Activated CD4-positive, alpha-beta memory T cell treated with anti-CD3 and anti-CD28 coated beads for 36 hours (primary cell): ENCODE measurements at regions not wholly inside any gene's neighbourhood (a gene's known extent, or its start where the extent isn't known, plus 50 kb on each side); places are given as distances from the start of the nearest gene placed in this dataset.

Experiments
- CTCF ChIA-PET: fragments of 350-600 bp; sonication (Branson Sonifier 250); formaldehyde crosslinking; loops from one replicate; lab custom pipeline; 2021; ENCODE audit warnings: antibody characterized with exemption, inconsistent platforms; lab: Charles Lee
- POLR2A ChIA-PET: fragments of 350-600 bp; sonication (Branson Sonifier 250); formaldehyde crosslinking; loops from one replicate; lab custom pipeline; 2021; ENCODE audit warnings: antibody characterized with exemption; lab: Charles Lee
- DNase-seq: peaks from one replicate; pipeline ENCODE4 v3.0.0-alpha.2; 2020
- H3K27ac Mint-ChIP-seq: one replicate; pipeline ENCODE4 v1.8.0; 2021; ENCODE audit warnings: mixed read lengths
- H3K27me3 Mint-ChIP-seq: one replicate; pipeline ENCODE4 v1.8.0; 2021; ENCODE audit warnings: mixed read lengths
- H3K36me3 Mint-ChIP-seq: one replicate; pipeline ENCODE4 v1.8.0; 2021; ENCODE audit warnings: mixed read lengths
- H3K4me1 Mint-ChIP-seq: one replicate; pipeline ENCODE4 v1.8.0; 2021; ENCODE audit warnings: low read depth, mixed read lengths
- H3K4me3 Mint-ChIP-seq: one replicate; pipeline ENCODE4 v1.8.0; 2021; ENCODE audit warnings: mild to moderate bottlenecking, mixed read lengths
- H3K9me3 Mint-ChIP-seq: one replicate; pipeline ENCODE4 v1.8.0; 2021; ENCODE audit warnings: mixed read lengths
- intact Hi-C: fragments of 100-400 bp; cut with micrococcal nuclease; formaldehyde crosslinking; loops from one replicate; pipeline ENCODE4 v1.15.1; 2023

DNA sequence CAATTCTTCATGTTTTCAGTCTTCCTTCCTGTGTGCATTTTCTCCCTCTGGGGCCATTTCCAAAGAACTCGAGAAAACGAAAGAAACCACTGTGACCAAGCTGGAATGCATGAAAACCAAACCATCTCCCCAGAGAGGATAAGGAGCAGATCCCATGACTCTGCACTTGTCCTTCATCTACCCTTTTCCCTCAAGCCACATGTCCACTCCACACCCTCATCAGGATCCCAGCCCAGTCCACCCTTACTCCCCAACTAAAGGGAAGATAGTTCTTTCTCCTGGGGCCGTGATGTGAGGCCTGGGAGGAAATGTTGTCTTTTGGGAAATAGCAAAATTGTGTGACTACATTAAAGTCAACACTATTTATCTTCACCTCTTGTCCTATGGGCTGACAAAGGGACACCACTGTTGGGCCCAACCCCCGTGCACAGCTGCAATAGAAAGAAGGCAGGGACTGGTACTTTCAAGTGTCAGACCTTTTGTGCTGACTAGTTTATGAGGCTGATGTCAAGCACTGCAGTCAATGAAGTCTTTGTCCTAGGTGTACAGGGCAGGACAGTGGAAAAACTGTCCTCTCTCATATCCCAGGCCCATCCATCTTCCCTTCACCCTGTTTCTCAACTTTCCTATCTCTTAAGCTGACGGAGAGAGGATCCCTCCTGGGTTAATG is 487.1 kb upstream of the NR2F2 start:
- Mint-ChIP-seq H3K9me3 (peaks cover 2% of the 10 kb centered on the region), H3K36me3 (no peaks in the 10 kb centered on the region), H3K4me1 (peaks cover 26% of the 10 kb centered on the region), H3K4me3 (no peak overlapping the region), H3K27ac (no peak overlapping the region), H3K27me3 (no peaks in the 10 kb centered on the region)
- POLR2A ChIA-PET = no interaction called here
- DNase-seq = no peak
- CTCF ChIA-PET = no interaction called here
- intact Hi-C loops = no loop called here

DNA sequence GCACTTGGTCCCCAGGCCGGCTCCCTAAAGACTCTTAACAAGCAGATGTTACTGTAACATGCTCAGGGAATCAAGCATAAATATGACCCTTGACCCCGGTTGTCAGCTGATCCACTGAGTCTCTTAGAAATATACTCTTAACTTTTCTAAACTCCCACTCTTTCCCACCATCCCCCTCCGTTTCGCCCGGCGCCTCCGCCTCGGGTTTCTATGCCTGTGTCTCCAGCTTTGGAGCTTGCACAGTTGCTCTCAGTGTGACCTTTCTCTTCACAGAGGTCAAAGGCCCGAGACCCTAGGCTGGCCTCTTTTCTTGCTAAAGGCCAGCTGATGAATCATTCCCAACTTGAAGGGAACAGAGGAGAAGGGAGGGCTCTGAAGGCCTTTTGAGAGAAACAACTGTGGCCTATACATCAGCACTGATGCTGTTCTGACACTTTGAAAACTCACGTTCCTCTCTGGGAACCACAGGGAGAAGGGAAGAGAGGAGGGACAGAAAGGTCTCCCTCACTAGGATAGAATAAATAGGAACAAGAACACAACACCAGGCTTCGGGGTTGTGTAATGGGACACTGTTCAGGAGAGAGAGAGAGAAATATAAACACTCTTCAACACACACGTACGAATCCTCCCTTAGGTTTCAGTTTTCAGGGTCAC is 484.5 kb upstream of the NR2F2 start:
- CTCF ChIA-PET = no interaction called here
- peaks cover 2% of the 10 kb centered on the region for H3K9me3 Mint-ChIP-seq
- no peaks in the 10 kb centered on the region for H3K27me3 Mint-ChIP-seq
- H3K27ac Mint-ChIP-seq = no peak overlapping the region
- no peaks in the 10 kb centered on the region for H3K36me3 Mint-ChIP-seq
- H3K4me1 Mint-ChIP-seq = peaks cover 3% of the 10 kb centered on the region
- POLR2A ChIA-PET = no interaction called here
- H3K4me3 Mint-ChIP-seq = no peak overlapping the region
- no peak for DNase-seq
- intact Hi-C loops = no loop called here

DNA sequence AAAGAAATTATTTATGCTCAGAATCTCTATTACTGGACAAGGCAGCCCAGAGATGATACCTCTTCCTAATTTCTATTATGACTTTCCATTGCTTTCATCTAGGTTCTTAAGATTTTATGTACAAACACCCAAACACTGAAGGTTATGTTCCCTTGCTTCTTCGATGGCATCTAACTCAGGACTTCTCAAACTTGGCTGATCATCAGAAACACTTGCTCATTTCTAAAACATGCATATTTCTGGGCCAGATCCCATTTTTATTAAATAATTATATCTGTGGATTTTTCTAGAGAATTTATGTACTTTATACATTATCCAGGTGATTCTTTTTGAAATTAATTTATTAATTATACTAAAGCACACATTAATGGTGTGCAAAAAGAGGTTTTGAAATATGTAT is 482.4 kb upstream of the NR2F2 start:
- CTCF ChIA-PET = no interaction called here

DNA sequence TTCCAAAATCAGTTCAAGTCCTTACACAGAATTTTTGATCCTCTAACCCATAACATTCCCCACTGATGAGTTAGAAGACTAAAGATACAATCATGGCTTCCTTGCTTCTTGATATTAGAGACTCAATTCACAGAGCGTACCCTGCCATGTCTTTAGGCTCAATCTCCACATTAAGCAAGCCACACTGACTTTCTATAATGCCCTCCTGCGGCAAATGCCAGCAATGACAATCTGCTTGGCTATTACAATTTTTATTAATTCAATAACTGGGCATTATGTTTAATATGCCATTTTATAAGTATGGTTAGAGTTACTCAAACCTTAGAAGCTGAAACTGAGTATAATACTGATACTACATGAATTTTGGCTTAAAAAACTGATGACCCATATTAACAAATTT is 479.7 kb upstream of the NR2F2 start:
- ChIA-PET POLR2A (no interaction called here), CTCF (no interaction called here)

More for the DNA sequence above, 482.4 kb upstream of the NR2F2 start:
- peaks cover 2% of the 10 kb centered on the region for H3K4me1 Mint-ChIP-seq
- H3K36me3 Mint-ChIP-seq = no peaks in the 10 kb centered on the region
- peaks cover 1% of the 10 kb centered on the region for H3K9me3 Mint-ChIP-seq
- H3K27ac Mint-ChIP-seq = no peak overlapping the region
- no peak for DNase-seq
- intact Hi-C loops = no loop called here
- no peaks in the 10 kb centered on the region for H3K27me3 Mint-ChIP-seq
- H3K4me3 Mint-ChIP-seq = no peak overlapping the region
- POLR2A ChIA-PET = no interaction called here

DNA sequence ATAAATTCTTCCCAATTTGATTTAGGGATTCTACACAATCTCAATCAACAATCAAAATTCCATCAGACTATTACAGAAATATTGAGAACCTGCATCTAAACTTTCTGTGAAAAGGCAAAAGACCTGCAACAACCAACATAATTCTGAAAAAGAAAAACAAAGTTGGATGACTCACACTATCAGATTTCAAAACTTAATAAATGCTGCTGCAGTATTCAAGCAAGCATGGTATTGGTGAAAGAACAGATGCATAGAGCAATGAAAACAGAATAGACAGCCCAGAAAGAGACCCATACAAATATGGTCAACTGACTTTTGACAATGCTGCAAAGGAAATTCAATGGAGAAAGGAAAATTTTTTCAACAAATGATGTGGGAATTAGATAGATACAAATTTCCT is 477.1 kb upstream of the NR2F2 start:
- CTCF ChIA-PET = no interaction called here
- POLR2A ChIA-PET = no interaction called here
- H3K27me3 Mint-ChIP-seq = no peaks in the 10 kb centered on the region
- H3K27ac Mint-ChIP-seq = no peak overlapping the region
- H3K36me3 Mint-ChIP-seq = no peaks in the 10 kb centered on the region
- DNase-seq = no peak
- no peak overlapping the region for H3K4me3 Mint-ChIP-seq
- H3K4me1 Mint-ChIP-seq = no peaks in the 10 kb centered on the region
- no peaks in the 10 kb centered on the region for H3K9me3 Mint-ChIP-seq
- intact Hi-C loops = no loop called here

More for the DNA sequence above, 479.7 kb upstream of the NR2F2 start:
- H3K4me1 Mint-ChIP-seq = no peaks in the 10 kb centered on the region
- H3K36me3 Mint-ChIP-seq = no peaks in the 10 kb centered on the region
- DNase-seq = no peak
- intact Hi-C loops = no loop called here
- H3K27me3 Mint-ChIP-seq = no peaks in the 10 kb centered on the region
- no peak overlapping the region for H3K27ac Mint-ChIP-seq
- H3K4me3 Mint-ChIP-seq = no peak overlapping the region
- H3K9me3 Mint-ChIP-seq = no peaks in the 10 kb centered on the region

DNA sequence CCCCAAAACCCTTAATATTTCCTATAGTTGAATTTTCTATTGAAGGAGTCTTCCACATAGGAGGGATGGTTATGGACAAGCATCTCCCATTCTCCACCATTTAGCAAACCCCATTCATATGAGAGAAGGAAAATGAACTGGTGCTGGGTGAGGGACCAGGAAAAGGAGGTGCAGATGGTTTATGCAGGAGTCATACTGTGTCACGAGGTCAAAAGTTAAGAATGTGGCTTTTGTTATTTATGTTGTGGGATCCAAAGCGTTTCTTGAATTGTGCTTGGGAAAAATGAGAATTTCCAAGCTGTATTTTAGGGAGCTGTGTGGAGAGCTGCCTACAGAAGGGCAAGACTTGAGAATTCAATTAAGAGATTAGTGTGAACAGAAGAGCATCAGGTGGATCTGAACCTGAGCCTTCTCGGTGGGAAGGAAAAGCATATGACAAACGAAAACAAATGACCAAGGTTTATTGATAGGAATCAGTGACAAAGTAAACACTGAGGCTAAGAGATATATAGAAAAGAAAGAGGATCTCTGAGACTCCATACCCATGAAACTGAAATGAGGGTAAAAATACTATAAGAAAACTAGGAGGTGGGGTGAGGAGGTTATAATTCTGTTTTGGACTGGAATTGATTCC is 473.3 kb upstream of the NR2F2 start:
- Mint-ChIP-seq H3K4me3 (no peak overlapping the region), H3K4me1 (no peaks in the 10 kb centered on the region), H3K27ac (no peak overlapping the region), H3K36me3 (no peaks in the 10 kb centered on the region), H3K27me3 (no peaks in the 10 kb centered on the region), H3K9me3 (no peaks in the 10 kb centered on the region)
- CTCF ChIA-PET = no interaction called here
- POLR2A ChIA-PET = no interaction called here
- intact Hi-C loops = no loop called here
- no peak for DNase-seq

DNA sequence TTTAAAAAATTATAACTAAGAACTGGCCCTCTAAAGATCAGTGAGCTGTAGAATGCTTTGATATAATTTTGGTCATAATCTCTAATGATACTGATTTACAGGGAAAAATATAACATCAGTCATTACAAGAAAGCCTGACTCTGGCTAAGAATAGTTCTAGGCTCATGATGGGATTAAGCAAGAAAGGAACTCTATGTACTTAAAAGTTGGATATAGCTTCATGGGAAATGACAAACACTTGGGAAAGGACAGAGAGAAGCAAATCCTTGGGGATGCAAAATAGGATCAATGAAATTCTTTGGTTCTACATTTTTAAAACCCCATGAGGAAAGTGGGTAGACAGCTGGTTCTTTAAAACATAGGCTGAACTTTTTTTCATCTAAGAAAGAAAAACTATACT is 472.7 kb upstream of the NR2F2 start:
- ChIA-PET CTCF (no interaction called here), POLR2A (no interaction called here)
- H3K4me3 Mint-ChIP-seq = no peak overlapping the region
- H3K27ac Mint-ChIP-seq = no peak overlapping the region
- no peak for DNase-seq
- H3K4me1 Mint-ChIP-seq = no peaks in the 10 kb centered on the region
- H3K27me3 Mint-ChIP-seq = no peaks in the 10 kb centered on the region
- no peaks in the 10 kb centered on the region for H3K9me3 Mint-ChIP-seq
- intact Hi-C loops = no loop called here
- H3K36me3 Mint-ChIP-seq = no peaks in the 10 kb centered on the region

DNA sequence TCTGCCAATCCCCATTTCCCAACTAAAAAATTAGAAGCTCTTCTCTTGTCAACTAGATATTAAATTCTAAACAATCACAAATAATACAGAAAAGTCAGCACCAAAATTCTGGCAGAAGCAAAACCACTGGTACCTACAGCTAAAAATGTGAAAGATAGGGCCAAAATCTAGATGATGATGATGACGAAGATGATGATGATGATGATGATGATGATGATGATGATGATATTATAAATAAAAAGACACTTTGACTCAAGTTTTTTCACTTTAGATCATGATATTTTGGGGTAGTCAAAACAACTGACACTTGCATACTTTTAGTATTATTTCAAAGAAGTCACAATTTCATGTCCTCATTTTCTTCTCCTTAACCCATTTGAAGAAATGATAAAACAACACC is 470.1 kb upstream of the NR2F2 start:
- Mint-ChIP-seq H3K4me3 (no peak overlapping the region), H3K27me3 (peaks cover 1% of the 10 kb centered on the region)
- CTCF ChIA-PET = no interaction called here

DNA sequence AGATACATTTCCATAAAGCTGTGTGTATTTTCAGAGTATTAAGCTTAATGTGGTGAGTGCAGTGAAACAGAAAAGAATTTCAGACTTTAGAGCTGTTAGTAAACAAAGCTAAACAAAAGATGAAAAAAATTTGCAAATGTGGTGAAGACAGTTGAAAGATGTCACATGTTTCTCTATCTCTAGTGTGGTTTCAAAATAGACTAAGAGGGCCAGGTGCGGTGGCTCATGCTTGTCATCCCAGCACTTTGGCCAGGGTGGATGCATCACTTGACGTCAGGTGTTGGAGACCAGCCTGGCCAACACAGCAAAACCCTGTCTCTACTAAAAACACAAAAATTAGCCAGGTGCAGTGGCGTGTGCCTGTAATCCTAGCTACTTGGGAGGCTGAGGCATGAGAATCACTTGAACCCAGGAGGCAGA is 466.0 kb upstream of the NR2F2 start:
- Mint-ChIP-seq H3K4me1 (peaks cover under 1% of the 10 kb centered on the region), H3K4me3 (no peak overlapping the region), H3K27ac (no peak overlapping the region), H3K36me3 (no peaks in the 10 kb centered on the region), H3K9me3 (no peaks in the 10 kb centered on the region), H3K27me3 (peaks cover 1% of the 10 kb centered on the region)
- DNase-seq = no peak
- intact Hi-C loops = no loop called here
- POLR2A ChIA-PET = no interaction called here
- CTCF ChIA-PET = no interaction called here

More for the DNA sequence above, 470.1 kb upstream of the NR2F2 start:
- Mint-ChIP-seq H3K4me1 (no peaks in the 10 kb centered on the region), H3K27ac (no peak overlapping the region), H3K9me3 (no peaks in the 10 kb centered on the region), H3K36me3 (no peaks in the 10 kb centered on the region)
- DNase-seq = no peak
- intact Hi-C loops = no loop called here
- POLR2A ChIA-PET = no interaction called here

DNA sequence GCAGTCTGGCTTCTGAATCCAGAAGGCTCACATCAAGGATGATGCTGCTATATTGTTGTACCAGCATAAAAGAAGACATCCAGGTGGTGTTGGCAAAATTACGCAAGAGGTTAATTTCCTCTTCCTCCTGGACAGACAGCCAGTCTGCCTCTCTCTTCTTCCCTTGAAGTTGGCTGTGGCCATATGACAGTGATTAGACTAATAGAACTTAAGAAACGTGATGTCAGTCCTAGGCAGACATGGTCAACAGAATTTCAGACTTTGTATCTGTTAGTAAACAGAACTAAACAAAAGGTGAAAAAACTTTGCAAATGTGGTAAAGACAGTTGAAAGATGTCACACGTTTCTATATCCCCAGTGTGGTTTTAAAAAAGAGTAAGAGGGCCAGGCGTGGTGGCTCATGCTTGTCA is 465.2 kb upstream of the NR2F2 start:
- Mint-ChIP-seq H3K36me3 (no peaks in the 10 kb centered on the region), H3K9me3 (no peaks in the 10 kb centered on the region), H3K27me3 (peaks cover 1% of the 10 kb centered on the region), H3K4me3 (no peak overlapping the region), H3K4me1 (peaks cover 7% of the 10 kb centered on the region), H3K27ac (no peak overlapping the region)
- intact Hi-C loops = no loop called here
- CTCF ChIA-PET = no interaction called here
- no peak for DNase-seq
- POLR2A ChIA-PET = no interaction called here

DNA sequence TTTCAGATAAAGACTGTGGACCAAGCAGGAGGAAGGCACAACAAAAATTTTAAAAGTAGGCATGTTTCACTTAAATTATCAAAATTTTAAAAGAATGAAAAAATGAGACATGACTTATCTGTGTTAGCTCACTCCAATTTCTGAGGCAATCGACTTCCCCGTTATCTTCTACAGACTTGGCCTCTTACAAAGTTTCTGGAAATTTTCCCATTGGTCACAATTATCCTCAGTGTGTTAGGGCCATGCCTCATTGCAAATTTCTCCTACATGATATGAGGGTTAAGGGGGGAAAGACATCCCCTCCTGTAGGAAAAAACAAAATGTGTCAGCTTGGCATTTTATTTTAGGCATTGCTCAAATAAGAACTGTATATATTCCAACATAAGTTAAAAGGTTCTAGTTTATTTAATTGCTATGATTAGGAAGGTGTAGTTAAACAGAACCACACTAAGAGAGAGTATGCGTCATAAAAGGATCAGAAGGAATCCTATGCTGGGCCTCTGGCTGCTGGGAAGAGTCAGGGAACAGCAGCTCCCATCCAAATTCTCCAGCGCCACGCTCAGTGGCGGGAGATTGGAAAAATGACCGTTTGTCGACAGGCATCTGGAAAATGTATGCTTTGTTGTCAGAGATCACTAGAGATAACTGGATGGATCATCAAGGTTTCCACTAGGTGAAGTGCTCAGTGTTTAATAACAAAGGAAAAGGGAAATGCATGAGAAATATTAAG is 463.6 kb upstream of the NR2F2 start:
- POLR2A ChIA-PET = no interaction called here
- no peaks in the 10 kb centered on the region for H3K36me3 Mint-ChIP-seq
- DNase-seq = no peak
- intact Hi-C loops = no loop called here
- H3K27ac Mint-ChIP-seq = no peak overlapping the region
- CTCF ChIA-PET = no interaction called here
- peaks cover 1% of the 10 kb centered on the region for H3K27me3 Mint-ChIP-seq
- peaks cover 7% of the 10 kb centered on the region for H3K4me1 Mint-ChIP-seq
- no peaks in the 10 kb centered on the region for H3K9me3 Mint-ChIP-seq
- H3K4me3 Mint-ChIP-seq = no peak overlapping the region

DNA sequence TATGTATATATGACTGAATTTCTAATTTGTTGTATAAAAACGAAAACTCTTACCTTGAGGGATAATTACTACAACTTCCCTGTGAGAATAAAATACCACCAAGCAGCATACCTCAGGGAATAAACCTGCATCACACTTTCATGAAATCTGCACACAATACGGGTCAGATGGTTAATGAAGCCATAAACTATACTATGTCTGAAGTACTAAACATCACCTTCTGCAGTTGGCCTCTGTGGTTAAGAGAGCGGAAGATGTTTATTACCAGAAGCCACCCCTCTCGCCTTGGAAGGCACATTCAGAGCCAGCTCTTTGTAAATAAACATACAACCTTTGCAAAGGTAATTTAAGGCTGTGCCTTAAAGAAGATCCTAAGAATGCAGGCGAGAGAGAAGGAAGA is 462.1 kb upstream of the NR2F2 start:
- ChIA-PET CTCF (no interaction called here), POLR2A (no interaction called here)
- no peaks in the 10 kb centered on the region for H3K9me3 Mint-ChIP-seq
- peaks cover 7% of the 10 kb centered on the region for H3K4me1 Mint-ChIP-seq
- no peak overlapping the region for H3K27ac Mint-ChIP-seq
- no peaks in the 10 kb centered on the region for H3K36me3 Mint-ChIP-seq
- DNase-seq = no peak
- H3K27me3 Mint-ChIP-seq = no peaks in the 10 kb centered on the region
- intact Hi-C loops = no loop called here
- no peak overlapping the region for H3K4me3 Mint-ChIP-seq
